ENCODE measurements at regions not wholly inside any gene's neighbourhood (a gene's known extent, or its start where the extent isn't known, plus 50 kb on each side); places are given as distances from the start of the nearest gene placed in this dataset.

GRCh38 chr1:34341896-34342295 lies 165.2 kb downstream of the C1orf94 start:
- TF ChIP-seq ZFX (IDR thresholded peaks at IDR 0.05) (no peak), CTCF (conservative IDR thresholded peaks at IDR 0.05) (no peak)
- no peak overlapping the region for H3K27ac ChIP-seq

GRCh38 chr1:34342334-34342733 lies 165.6 kb downstream of the C1orf94 start:
- no peak overlapping the region for H3K27ac ChIP-seq
- TF ChIP-seq CTCF (conservative IDR thresholded peaks at IDR 0.05) (no peak; the same call in 1 of the 2 replicates), ZFX (IDR thresholded peaks at IDR 0.05) (no peak)

GRCh38 chr1:34346128-34346527 lies 169.4 kb downstream of the C1orf94 start:
- H3K27ac ChIP-seq = no peak overlapping the region
- TF ChIP-seq CTCF (conservative IDR thresholded peaks at IDR 0.05) = no peak
- TF ChIP-seq ZFX (IDR thresholded peaks at IDR 0.05) = no peak

- H3K27ac ChIP-seq = no peak overlapping the region
- TF ChIP-seq CTCF (conservative IDR thresholded peaks at IDR 0.05) (no peak), ZFX (IDR thresholded peaks at IDR 0.05) (no peak)
Observed at GRCh38 chr1:34353409-34353808, 176.7 kb downstream of the C1orf94 start.

GRCh38 chr1:34354367-34354766 lies 177.7 kb downstream of the C1orf94 start:
- TF ChIP-seq ZFX (IDR thresholded peaks at IDR 0.05) (no peak), CTCF (conservative IDR thresholded peaks at IDR 0.05) (no peak)
- H3K27ac ChIP-seq = no peak overlapping the region

- TF ChIP-seq CTCF (conservative IDR thresholded peaks at IDR 0.05) (no peak), ZFX (IDR thresholded peaks at IDR 0.05) (no peak)
Observed at GRCh38 chr1:34356853-34357252, 180.1 kb downstream of the C1orf94 start.

GRCh38 chr1:34358636-34359035 lies 181.9 kb downstream of the C1orf94 start:
- no peak for TF ChIP-seq CTCF (conservative IDR thresholded peaks at IDR 0.05)
- TF ChIP-seq ZFX (IDR thresholded peaks at IDR 0.05) = no peak
- no peak overlapping the region for H3K27ac ChIP-seq

More at GRCh38 chr1:34356853-34357252, 180.1 kb downstream of the C1orf94 start:
- no peak overlapping the region for H3K27ac ChIP-seq
